Psoas muscle (tissue), 7 donors: ENCODE measurements at regions not wholly inside any gene's neighbourhood (a gene's known extent, or its start where the extent isn't known, plus 50 kb on each side); places are given as distances from the start of the nearest gene placed in this dataset.

Source experiments
- ATAC-seq, 4 donors: fragments of 200-7000 bp; cut with Tn5 transposase; one replicate each; pipeline ENCODE4 v1.9.1; 2020; ENCODE audit warnings: moderate library complexity in 3 of 4, mild to moderate bottlenecking in 2 of 4
- DNase-seq, 2 donors: peaks; one replicate each; pipeline ENCODE4 v3.0.0-alpha.2; 2020
- H3K27ac ChIP-seq: fragments of 200-600 bp; one replicate; pipeline ENCODE4 v1.8.0; 2022
- H3K27me3 ChIP-seq, 3 donors: fragments of 200-600 bp in 1 of 3; one replicate each; pipeline versions ENCODE4 v1.6.1 to v1.8.0; 2013 to 2022; ENCODE audit warnings: low read length in 2 of 3, mild to moderate bottlenecking in 2 of 3, moderate library complexity in 1 of 3; ENCODE audit not compliant: insufficient read depth in 3 of 3
- H3K36me3 ChIP-seq, 2 donors: fragments of 200-600 bp in 1 of 2; one replicate each; pipeline versions ENCODE4 v1.6.1 to v1.8.0; 2013 to 2022; ENCODE audit warnings: low read depth in 1 of 2, mild to moderate bottlenecking in 1 of 2, moderate library complexity in 1 of 2; ENCODE audit not compliant: insufficient read depth in 1 of 2
- H3K4me1 ChIP-seq: fragments of 200-600 bp; one replicate; pipeline ENCODE4 v1.8.0; 2022
- H3K4me3 ChIP-seq: fragments of 200-600 bp; one replicate; pipeline ENCODE4 v1.8.0; 2022; ENCODE audit warnings: mild to moderate bottlenecking
- H3K9me3 ChIP-seq: fragments of 200-600 bp; one replicate; pipeline ENCODE4 v1.8.0; 2022
- WGBS, 3 donors: extraction: QIAGEN DNeasy Blood & Tissue Kit; methylation state at CpG; one replicate each; pipeline versions ENCODE4 v1.1.6 to v1.1.7; 2013; 5-methylcytosine and 5-hydroxymethylcytosine counted together
- intact Hi-C, 2 donors: fragments of 100-400 bp; cut with DNase I; formaldehyde crosslinking; loops; one replicate each; pipeline versions ENCODE4 v1.11.0 to v1.14.2; 2022
- TF ChIP-seq, protein P1 (sequence below): fragments of 200-600 bp; IDR thresholded peaks from one replicate; pipeline ENCODE4 v1.8.0; 2022; ENCODE audit warnings: antibody characterized with exemption
- donor health status: healthy with polysubstance abuse.
- donor health status: DM: no; HTN: no; CAD: no; lungs with moderate emphysema.
- donor health status: Bipolar disorder and iron deficiency.
- donor health status: healthy.
- donor health status: DM: yes; HTN: yes; CAD: no.
- donor health status: DM: no; HTN: no; CAD: no.
- donor health status: DM: yes; HTN: yes; CAD: no.

DNA sequence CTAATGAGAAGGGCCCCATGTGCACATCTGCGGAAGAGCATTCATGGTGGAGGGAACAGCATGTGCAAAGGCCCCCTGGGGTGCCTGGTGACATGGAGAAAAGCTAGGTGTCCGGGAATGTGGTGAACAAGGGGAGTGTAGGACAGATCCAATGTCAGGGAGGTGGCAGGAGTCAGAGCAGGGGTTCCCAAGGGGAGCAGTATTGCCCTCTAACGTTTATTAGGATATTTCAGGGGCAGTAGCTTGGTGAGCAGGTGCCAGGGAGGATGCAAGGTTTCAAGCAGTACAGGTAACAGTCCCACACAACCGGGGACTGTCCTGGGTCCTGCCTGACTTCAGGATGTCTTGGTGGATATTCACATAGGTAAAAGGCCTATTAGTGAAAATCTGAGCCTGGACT lies 209.6 kb downstream of the EMX2 start:
- no peaks in the 10 kb centered on the region for H3K4me1 ChIP-seq
- no peak for DNase-seq
- ATAC-seq: no peak
- TF ChIP-seq, protein P1, sequence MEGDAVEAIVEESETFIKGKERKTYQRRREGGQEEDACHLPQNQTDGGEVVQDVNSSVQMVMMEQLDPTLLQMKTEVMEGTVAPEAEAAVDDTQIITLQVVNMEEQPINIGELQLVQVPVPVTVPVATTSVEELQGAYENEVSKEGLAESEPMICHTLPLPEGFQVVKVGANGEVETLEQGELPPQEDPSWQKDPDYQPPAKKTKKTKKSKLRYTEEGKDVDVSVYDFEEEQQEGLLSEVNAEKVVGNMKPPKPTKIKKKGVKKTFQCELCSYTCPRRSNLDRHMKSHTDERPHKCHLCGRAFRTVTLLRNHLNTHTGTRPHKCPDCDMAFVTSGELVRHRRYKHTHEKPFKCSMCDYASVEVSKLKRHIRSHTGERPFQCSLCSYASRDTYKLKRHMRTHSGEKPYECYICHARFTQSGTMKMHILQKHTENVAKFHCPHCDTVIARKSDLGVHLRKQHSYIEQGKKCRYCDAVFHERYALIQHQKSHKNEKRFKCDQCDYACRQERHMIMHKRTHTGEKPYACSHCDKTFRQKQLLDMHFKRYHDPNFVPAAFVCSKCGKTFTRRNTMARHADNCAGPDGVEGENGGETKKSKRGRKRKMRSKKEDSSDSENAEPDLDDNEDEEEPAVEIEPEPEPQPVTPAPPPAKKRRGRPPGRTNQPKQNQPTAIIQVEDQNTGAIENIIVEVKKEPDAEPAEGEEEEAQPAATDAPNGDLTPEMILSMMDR: no peak
- H3K27ac ChIP-seq: no peak overlapping the region
- H3K9me3 ChIP-seq: no peaks in the 10 kb centered on the region
- WGBS, 3 donors: 56 to 68% (median 64%) methylated on average over 4 of the region's 4 CpGs
- H3K4me3 ChIP-seq: no peak overlapping the region
- no peaks in the 10 kb centered on the region for H3K36me3 ChIP-seq
- no peaks in the 10 kb centered on the region for H3K27me3 ChIP-seq
- intact Hi-C loops: no loop called here

DNA sequence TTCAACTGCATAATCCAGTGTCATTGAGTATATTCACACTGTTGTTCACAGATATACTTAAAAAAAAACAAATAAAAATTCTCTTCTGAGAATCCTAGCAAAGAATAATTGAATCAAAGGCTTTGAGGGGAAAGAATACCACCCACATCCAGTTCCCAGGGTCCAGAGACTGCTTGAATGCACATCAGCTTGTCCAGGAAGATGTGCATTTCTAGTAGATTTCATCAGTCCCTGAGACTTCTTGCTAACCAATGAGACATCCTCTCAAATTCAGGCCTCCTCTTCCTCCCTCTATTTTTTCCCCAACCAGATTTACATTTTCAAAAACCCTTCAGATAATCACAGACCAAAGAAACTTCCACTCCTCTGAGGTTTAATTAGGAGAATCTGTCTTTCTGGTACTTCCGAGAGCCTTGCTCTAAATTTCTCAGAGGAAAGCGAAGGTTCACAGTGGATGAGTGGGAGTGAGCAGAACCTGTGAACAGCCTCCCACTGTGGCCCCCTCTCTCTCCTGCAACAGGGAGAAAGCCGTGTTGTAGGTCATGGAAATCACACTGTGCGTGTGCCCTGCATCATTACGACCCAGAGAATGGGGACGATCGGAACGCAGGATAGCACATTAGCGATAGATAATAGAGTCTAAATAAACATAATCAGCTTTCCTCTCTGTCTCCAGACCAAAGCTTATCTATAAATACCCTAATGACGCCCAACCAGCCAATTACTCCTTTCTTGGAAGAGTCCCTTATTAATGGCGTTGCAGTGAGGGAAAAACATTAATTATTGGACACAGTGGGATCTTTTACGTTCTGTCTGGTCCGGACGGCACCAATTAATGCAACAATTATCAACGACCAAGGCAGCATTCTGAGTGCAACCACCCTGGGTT lies 212.5 kb downstream of the EMX2 start:
- Histone ChIP-seq H3K4me1 (no peaks in the 10 kb centered on the region), H3K36me3 (no peaks in the 10 kb centered on the region), H3K27me3 (no peaks in the 10 kb centered on the region), H3K4me3 (no peak overlapping the region), H3K9me3 (no peaks in the 10 kb centered on the region), H3K27ac (no peak overlapping the region)
- no peak for DNase-seq
- ATAC-seq: no peak
- TF ChIP-seq, protein P1: no peak
- 84 to 85% (median 84%) methylated on average over 15 of the region's 15 CpGs for WGBS, 3 donors
- intact Hi-C loops: no loop called here

- no peaks in the 10 kb centered on the region for H3K9me3 ChIP-seq
- DNase-seq: no peak
- 36 to 48% (median 44%) methylated on average over 2 to 3 of the region's 3 CpGs for WGBS, 3 donors
- intact Hi-C loops: no loop called here
- H3K4me1 ChIP-seq: no peaks in the 10 kb centered on the region
- ATAC-seq: no peak
- H3K27ac ChIP-seq: no peak overlapping the region
- no peaks in the 10 kb centered on the region for H3K36me3 ChIP-seq
- H3K27me3 ChIP-seq: no peaks in the 10 kb centered on the region
- TF ChIP-seq, protein P1: no peak
- H3K4me3 ChIP-seq: no peak overlapping the region
Measured at GRCh38 chr10:117755659-117756014, 213.1 kb downstream of the EMX2 start.

DNA sequence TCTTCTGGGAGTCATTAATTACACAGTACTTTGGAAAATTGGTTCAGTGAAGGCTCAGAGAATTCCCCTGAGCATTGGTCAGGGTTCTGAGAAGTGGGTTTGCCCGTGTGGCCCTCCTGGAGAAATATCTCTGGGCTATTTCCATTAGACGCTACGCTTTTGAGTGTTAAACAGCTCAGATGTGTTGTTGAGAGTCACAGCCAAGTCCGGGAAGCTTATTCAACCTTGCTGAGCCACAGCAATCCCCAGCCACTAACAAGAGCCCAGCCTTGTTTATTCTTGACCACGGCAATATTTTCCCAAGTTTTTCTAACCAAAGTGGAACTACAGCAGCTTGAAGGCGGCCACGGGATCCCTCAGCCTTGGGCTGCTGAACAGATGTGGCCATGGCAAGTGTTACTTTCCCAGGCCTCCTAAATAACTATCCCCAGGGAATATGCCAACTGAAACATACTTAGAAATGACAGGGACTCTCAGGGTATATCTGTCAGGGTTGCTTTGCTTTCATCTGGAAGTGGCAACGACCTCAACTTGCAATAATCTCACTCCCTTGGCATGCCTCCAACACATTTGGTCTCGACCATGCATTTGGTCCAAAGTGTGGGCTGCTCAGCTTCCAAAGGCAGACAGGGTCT lies 214.7 kb downstream of the EMX2 start:
- no peaks in the 10 kb centered on the region for H3K27me3 ChIP-seq
- H3K27ac ChIP-seq: no peak overlapping the region
- DNase-seq: no peak
- 17 to 28% (median 19%) methylated on average over 9 of the region's 9 CpGs for WGBS, 3 donors
- no peak overlapping the region for H3K4me3 ChIP-seq
- no peaks in the 10 kb centered on the region for H3K4me1 ChIP-seq
- intact Hi-C loops: no loop called here
- TF ChIP-seq, protein P1: no peak
- H3K36me3 ChIP-seq: no peaks in the 10 kb centered on the region
- H3K9me3 ChIP-seq: no peaks in the 10 kb centered on the region
- no peak for ATAC-seq
